Psoas muscle (tissue), 7 donors: ENCODE measurements at regions not wholly inside any gene's neighbourhood (a gene's known extent, or its start where the extent isn't known, plus 50 kb on each side); places are given as distances from the start of the nearest gene placed in this dataset.

Experiments
- ATAC-seq, 4 donors: fragments of 200-7000 bp; cut with Tn5 transposase; one replicate each; pipeline ENCODE4 v1.9.1; 2020; ENCODE audit warnings: moderate library complexity in 3 of 4, mild to moderate bottlenecking in 2 of 4
- DNase-seq, 2 donors: peaks; one replicate each; pipeline ENCODE4 v3.0.0-alpha.2; 2020
- H3K27ac ChIP-seq: fragments of 200-600 bp; one replicate; pipeline ENCODE4 v1.8.0; 2022
- H3K27me3 ChIP-seq, 3 donors: fragments of 200-600 bp in 1 of 3; one replicate each; pipeline versions ENCODE4 v1.6.1 to v1.8.0; 2013 to 2022; ENCODE audit warnings: low read length in 2 of 3, mild to moderate bottlenecking in 2 of 3, moderate library complexity in 1 of 3; ENCODE audit not compliant: insufficient read depth in 3 of 3
- H3K36me3 ChIP-seq, 2 donors: fragments of 200-600 bp in 1 of 2; one replicate each; pipeline versions ENCODE4 v1.6.1 to v1.8.0; 2013 to 2022; ENCODE audit warnings: low read depth in 1 of 2, mild to moderate bottlenecking in 1 of 2, moderate library complexity in 1 of 2; ENCODE audit not compliant: insufficient read depth in 1 of 2
- H3K4me1 ChIP-seq: fragments of 200-600 bp; one replicate; pipeline ENCODE4 v1.8.0; 2022
- H3K4me3 ChIP-seq: fragments of 200-600 bp; one replicate; pipeline ENCODE4 v1.8.0; 2022; ENCODE audit warnings: mild to moderate bottlenecking
- H3K9me3 ChIP-seq: fragments of 200-600 bp; one replicate; pipeline ENCODE4 v1.8.0; 2022
- WGBS, 3 donors: extraction: QIAGEN DNeasy Blood & Tissue Kit; methylation state at CpG; one replicate each; pipeline versions ENCODE4 v1.1.6 to v1.1.7; 2013; 5-methylcytosine and 5-hydroxymethylcytosine counted together
- intact Hi-C, 2 donors: fragments of 100-400 bp; cut with DNase I; formaldehyde crosslinking; loops; one replicate each; pipeline versions ENCODE4 v1.11.0 to v1.14.2; 2022
- TF ChIP-seq, protein P1 (sequence below): fragments of 200-600 bp; IDR thresholded peaks from one replicate; pipeline ENCODE4 v1.8.0; 2022; ENCODE audit warnings: antibody characterized with exemption
- donor health status: healthy with polysubstance abuse.
- donor health status: DM: no; HTN: no; CAD: no; lungs with moderate emphysema.
- donor health status: Bipolar disorder and iron deficiency.
- donor health status: healthy.
- donor health status: DM: yes; HTN: yes; CAD: no.
- donor health status: DM: no; HTN: no; CAD: no.
- donor health status: DM: yes; HTN: yes; CAD: no.

DNA sequence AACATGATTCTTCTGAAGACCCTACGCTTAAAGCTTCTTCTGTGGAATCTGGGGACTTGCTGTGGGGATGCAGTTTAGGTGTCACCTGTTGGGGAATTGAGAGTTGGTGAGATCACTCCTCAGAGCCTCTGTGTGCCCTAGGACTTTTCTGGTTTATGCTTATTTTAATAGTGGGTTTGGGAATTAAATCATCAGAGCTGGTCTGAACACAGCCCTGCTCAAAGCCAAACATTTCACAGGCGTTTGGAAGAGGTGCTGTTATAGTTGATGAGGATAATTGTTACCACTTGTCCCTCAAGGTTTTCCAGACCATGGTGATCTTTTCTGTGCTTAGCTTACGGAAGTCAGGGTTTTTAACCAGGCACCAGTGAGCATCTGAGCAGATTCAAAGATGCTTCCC is 106.1 kb downstream of the EBLN1 start:
- TF ChIP-seq, protein P1, sequence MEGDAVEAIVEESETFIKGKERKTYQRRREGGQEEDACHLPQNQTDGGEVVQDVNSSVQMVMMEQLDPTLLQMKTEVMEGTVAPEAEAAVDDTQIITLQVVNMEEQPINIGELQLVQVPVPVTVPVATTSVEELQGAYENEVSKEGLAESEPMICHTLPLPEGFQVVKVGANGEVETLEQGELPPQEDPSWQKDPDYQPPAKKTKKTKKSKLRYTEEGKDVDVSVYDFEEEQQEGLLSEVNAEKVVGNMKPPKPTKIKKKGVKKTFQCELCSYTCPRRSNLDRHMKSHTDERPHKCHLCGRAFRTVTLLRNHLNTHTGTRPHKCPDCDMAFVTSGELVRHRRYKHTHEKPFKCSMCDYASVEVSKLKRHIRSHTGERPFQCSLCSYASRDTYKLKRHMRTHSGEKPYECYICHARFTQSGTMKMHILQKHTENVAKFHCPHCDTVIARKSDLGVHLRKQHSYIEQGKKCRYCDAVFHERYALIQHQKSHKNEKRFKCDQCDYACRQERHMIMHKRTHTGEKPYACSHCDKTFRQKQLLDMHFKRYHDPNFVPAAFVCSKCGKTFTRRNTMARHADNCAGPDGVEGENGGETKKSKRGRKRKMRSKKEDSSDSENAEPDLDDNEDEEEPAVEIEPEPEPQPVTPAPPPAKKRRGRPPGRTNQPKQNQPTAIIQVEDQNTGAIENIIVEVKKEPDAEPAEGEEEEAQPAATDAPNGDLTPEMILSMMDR = no peak
- no peak for ATAC-seq
- no peaks in the 10 kb centered on the region for H3K9me3 ChIP-seq
- no peak overlapping the region for H3K27ac ChIP-seq
- no peak for DNase-seq
- WGBS, 3 donors = 32 to 68% (median 56%) methylated on average over 3 of the region's 3 CpGs
- H3K36me3 ChIP-seq = no peaks in the 10 kb centered on the region
- H3K27me3 ChIP-seq = no peaks in the 10 kb centered on the region
- intact Hi-C loops = no loop called here
- no peaks in the 10 kb centered on the region for H3K4me1 ChIP-seq
- no peak overlapping the region for H3K4me3 ChIP-seq

GRCh38 chr10:22111260-22111659 is 106.6 kb downstream of the EBLN1 start:
- H3K27me3 ChIP-seq = no peaks in the 10 kb centered on the region
- intact Hi-C loops = no loop called here
- no peaks in the 10 kb centered on the region for H3K36me3 ChIP-seq
- whole genome bisulfite sequencing, 3 donors = 28 to 36% (median 33%) methylated on average over 4 of the region's 4 CpGs
- H3K9me3 ChIP-seq = no peaks in the 10 kb centered on the region
- TF ChIP-seq, protein P1 = no peak
- no peak overlapping the region for H3K27ac ChIP-seq
- ATAC-seq (no peak), DNase-seq (no peak)
- H3K4me1 ChIP-seq = no peaks in the 10 kb centered on the region
- H3K4me3 ChIP-seq = no peak overlapping the region

DNA sequence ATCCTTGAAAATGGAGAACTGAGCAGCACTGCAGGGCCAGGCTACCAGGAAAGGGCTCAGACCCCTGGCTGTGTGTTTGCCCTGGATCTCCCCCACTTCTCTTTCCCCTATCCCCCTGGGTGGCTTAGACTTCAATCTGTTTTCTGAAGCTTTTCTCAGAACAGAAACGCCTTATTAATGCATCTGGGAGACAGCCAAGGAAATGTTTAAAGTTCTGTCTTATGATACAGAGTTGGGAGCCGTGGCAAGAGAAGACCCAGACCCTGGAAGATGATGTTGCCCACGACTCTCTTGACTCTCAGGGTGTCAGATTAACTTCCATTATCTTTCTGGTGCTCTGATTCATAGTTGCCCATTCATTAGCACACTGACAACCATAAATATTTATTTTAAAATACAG is 107.1 kb downstream of the EBLN1 start:
- TF ChIP-seq, protein P1 = no peak
- no peaks in the 10 kb centered on the region for H3K9me3 ChIP-seq
- intact Hi-C loops = no loop called here
- no peaks in the 10 kb centered on the region for H3K36me3 ChIP-seq
- H3K27me3 ChIP-seq = no peaks in the 10 kb centered on the region
- WGBS, 3 donors = 32 to 50% (median 45%) methylated on average over 3 of the region's 3 CpGs
- H3K4me1 ChIP-seq = no peaks in the 10 kb centered on the region
- DNase-seq = no peak
- H3K4me3 ChIP-seq = no peak overlapping the region
- H3K27ac ChIP-seq = no peak overlapping the region
- ATAC-seq = no peak

- H3K36me3 ChIP-seq = no peaks in the 10 kb centered on the region
- intact Hi-C loops = no loop called here
- DNase-seq = no peak
- ATAC-seq = no peak
- H3K27ac ChIP-seq = no peak overlapping the region
- TF ChIP-seq, protein P1 = no peak
- H3K4me1 ChIP-seq = no peaks in the 10 kb centered on the region
- no peaks in the 10 kb centered on the region for H3K9me3 ChIP-seq
- H3K27me3 ChIP-seq = no peaks in the 10 kb centered on the region
- WGBS, 3 donors = 81 to 86% (median 82%) methylated on average over 4 of the region's 4 CpGs
- H3K4me3 ChIP-seq = no peak overlapping the region
Measured at GRCh38 chr10:22105270-22105669, 101.7 kb upstream of the DNAJC1 start.

DNA sequence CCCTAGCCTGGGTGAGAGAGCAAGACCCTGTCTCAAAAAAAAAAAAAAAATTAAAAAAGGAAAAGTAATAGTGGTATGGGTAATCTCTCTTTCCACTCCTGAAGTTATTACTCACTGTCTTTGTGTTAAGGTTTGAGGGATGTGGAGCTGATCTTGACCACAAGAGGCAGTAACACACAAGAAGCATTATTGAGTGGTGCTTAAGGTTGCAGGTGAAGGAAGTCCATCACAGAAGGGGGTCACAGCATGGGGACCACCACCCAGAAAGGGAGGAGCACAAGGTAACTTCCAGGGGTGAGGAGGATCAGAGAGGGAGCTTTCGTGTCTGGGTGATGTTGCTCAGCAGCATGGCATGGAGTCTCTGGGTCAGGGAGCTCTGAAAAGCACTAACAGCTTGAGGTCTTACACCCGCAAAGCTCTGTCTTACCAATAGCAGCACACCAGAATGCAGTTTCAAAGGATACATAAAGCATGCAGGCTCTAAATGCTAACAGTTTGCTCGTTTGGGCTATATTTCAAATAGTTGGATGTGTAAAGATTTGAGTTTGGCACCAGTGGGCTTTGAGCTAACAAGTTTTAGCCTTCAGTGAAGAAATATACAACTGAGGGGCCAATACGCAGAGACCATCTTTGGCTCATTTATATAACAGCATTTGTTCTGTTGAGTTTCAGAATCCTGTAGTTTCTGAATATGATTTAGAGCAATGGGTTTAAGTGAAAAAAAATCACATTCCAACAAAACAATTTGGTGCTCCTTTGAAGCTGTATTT is 100.4 kb upstream of the DNAJC1 start:
- H3K4me1 ChIP-seq = no peaks in the 10 kb centered on the region
- no peaks in the 10 kb centered on the region for H3K9me3 ChIP-seq
- 72 to 84% (median 74%) methylated on average over 4 of the region's 4 CpGs for WGBS, 3 donors
- no peaks in the 10 kb centered on the region for H3K27me3 ChIP-seq
- TF ChIP-seq, protein P1 = peak; percentile 9
- H3K36me3 ChIP-seq = no peaks in the 10 kb centered on the region
- no peak overlapping the region for H3K27ac ChIP-seq
- DNase-seq (no peak), ATAC-seq (no peak)
- H3K4me3 ChIP-seq = no peak overlapping the region
- intact Hi-C loops = no loop called here
